Aorta (tissue), 5 donors: ENCODE measurements at regions not wholly inside any gene's neighbourhood (a gene's known extent, or its start where the extent isn't known, plus 50 kb on each side); places are given as distances from the start of the nearest gene placed in this dataset.

ENCODE experiments used
- ATAC-seq: fragments of 200-7000 bp; cut with Tn5 transposase; one replicate; pipeline ENCODE4 v1.9.1; 2022; ENCODE audit warnings: moderate library complexity; ENCODE audit not compliant: low FRiP score
- DNase-seq, 2 donors: peaks; one replicate each; pipeline ENCODE4 v3.0.0-alpha.2; 2020
- H3K27ac ChIP-seq, 2 donors: one replicate each; pipeline ENCODE4 v1.5.1; 2013; ENCODE audit warnings: low read length in 2 of 2, mild to moderate bottlenecking in 2 of 2, moderate library complexity in 2 of 2, control low read depth in 1 of 2, inconsistent platforms in 1 of 2, low read depth in 1 of 2
- H3K27me3 ChIP-seq, 2 donors: one replicate each; pipeline ENCODE4 v1.6.1; 2013; ENCODE audit warnings: control low read depth in 1 of 2, low read length in 1 of 2, mild to moderate bottlenecking in 1 of 2, moderate library complexity in 1 of 2; ENCODE audit not compliant: insufficient read depth in 2 of 2, control insufficient read depth in 1 of 2
- H3K36me3 ChIP-seq, 2 donors: one replicate each; pipeline ENCODE4 v1.6.1; 2013; ENCODE audit warnings: control low read depth in 1 of 2, low read length in 1 of 2, mild to moderate bottlenecking in 1 of 2; ENCODE audit not compliant: insufficient read depth in 2 of 2, control insufficient read depth in 1 of 2
- H3K4me1 ChIP-seq, 2 donors: one replicate each; pipeline ENCODE4 v1.6.1; 2013; ENCODE audit warnings: low read length in 2 of 2, control low read depth in 1 of 2, mild to moderate bottlenecking in 1 of 2, moderate library complexity in 1 of 2; ENCODE audit not compliant: insufficient read depth in 2 of 2, control insufficient read depth in 1 of 2
- H3K4me3 ChIP-seq, 2 donors: one replicate each; pipeline ENCODE4 v1.5.1; 2013; ENCODE audit warnings: low read length in 2 of 2, control low read depth in 1 of 2, mild to moderate bottlenecking in 1 of 2
- H3K9me3 ChIP-seq: one replicate; pipeline ENCODE4 v1.6.1; 2013; ENCODE audit warnings: mild to moderate bottlenecking, low read length; ENCODE audit not compliant: control insufficient read depth
- WGBS, 2 donors: extraction: QIAGEN DNeasy Blood & Tissue Kit; methylation state at CpG; one replicate each; pipeline ENCODE4 v1.1.7; 2013; 5-methylcytosine and 5-hydroxymethylcytosine counted together
- intact Hi-C, 2 donors: fragments of 100-400 bp; cut with DNase I; formaldehyde crosslinking; loops; one replicate each; pipeline versions ENCODE4 v1.14.2 to v1.15.0; 2022
- donor health status: healthy with polysubstance abuse.
- donor health status: Bipolar disorder and iron deficiency.
- donor health status: DM: no; HTN: no; CAD: no.
- donor health status: DM: no; HTN: no; CAD: no.
- donor health status: DM: yes; HTN: yes; CAD: no.

- H3K27ac ChIP-seq = no peak overlapping the region
- H3K9me3 ChIP-seq = no peaks in the 10 kb centered on the region
- WGBS, 2 donors = 79 to 80% methylated on average over 11 of the region's 11 CpGs
- H3K27me3 ChIP-seq = no peaks in the 10 kb centered on the region
- H3K4me1 ChIP-seq = no peaks in the 10 kb centered on the region
- DNase-seq (peak; percentile 56 to 72), ATAC-seq (no peak)
- no peaks in the 10 kb centered on the region for H3K36me3 ChIP-seq
- no peak overlapping the region for H3K4me3 ChIP-seq
- intact Hi-C loops = loop anchor here in 1 of 2 donors (1.0 kb wide), 1 partner anchor 15 kb away; no protein-coding TSS in a partner anchor
Observed at GRCh38 chr6:44010411-44011349, 116.6 kb downstream of the MRPL14 start.

DNA sequence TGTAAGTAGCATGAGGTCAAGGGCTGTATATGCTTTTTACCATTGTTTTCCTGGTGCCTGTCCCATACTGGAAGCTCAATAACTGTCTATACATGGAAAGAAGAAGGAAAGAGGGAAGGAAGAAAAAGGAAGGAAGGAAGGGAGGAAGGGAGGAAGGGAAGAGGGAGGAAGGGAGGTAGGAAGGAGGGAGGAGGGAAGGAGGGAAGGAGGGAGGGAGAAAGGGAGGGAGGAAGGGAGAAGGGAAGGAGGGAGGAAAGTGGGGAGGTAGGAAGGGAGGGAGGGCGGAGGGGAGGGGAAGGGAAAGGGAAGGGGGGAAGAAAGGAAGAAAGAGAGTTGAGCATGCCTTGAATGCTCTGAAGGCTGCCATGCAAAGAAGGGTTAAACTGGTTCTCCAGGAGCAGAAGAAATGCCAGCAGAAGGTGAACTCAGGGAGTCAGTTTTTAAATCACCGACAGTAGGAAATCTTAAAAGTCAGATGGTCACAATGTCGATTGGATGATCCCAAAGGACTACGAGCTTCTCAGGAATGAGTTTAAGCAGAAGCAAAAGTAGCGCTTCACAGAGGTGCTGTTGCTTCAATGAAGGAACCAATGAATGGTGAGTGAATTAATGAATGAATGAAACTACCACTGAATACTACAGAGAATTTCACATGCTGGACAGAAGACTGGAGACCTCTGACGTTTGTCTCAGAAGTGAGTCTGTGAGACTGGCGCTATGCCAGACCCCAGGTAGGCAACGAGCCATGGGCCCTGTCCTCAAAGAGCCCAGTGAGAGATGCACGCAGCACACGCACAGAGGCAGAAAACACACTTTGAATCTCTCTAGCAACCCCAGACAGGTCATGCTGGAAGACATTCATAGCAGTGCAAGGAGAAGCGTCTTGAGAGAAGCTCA is 117.6 kb downstream of the MRPL14 start:
- WGBS, 2 donors = 66 to 67% methylated on average over 11 of the region's 11 CpGs
- no peaks in the 10 kb centered on the region for H3K9me3 ChIP-seq
- no peak overlapping the region for H3K27ac ChIP-seq
- no peaks in the 10 kb centered on the region for H3K36me3 ChIP-seq
- no peak for ATAC-seq
- H3K4me1 ChIP-seq = no peaks in the 10 kb centered on the region
- no peak overlapping the region for H3K4me3 ChIP-seq
- H3K27me3 ChIP-seq = no peaks in the 10 kb centered on the region
- intact Hi-C loops = no loop called here
- peak in 1 of 2 donors; percentile 72 for DNase-seq

DNA sequence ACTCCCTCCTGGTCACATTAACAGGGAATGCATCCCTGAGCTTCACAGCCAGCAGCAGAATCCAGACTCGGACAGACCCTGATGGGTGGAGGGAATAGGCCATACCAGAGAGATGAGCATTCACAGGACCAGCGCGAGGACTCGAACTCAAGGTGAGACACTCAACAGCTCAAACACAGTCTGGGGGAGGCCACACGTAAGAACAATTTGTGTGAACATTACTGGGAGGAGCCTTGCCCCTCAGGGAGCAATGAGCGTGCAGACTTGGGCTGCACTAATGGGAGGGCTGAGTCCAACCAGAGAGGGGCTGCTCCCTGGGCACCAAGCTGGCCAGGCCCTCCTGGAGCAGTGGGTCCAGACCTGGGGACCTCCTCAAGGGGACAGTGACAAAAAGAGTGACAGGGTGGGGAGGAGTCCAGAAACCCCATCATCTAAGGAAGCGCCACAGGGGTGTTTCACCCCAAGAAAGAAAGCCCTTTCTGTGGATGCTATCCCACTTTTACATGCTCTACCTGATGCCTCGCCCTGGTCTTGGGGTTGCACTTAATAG is 118.4 kb downstream of the MRPL14 start:
- Histone ChIP-seq H3K27ac (no peak overlapping the region), H3K4me3 (no peak overlapping the region), H3K9me3 (no peaks in the 10 kb centered on the region), H3K4me1 (no peaks in the 10 kb centered on the region), H3K36me3 (no peaks in the 10 kb centered on the region), H3K27me3 (no peaks in the 10 kb centered on the region)
- no peak for ATAC-seq
- DNase-seq = peak in 1 of 2 donors; percentile 26
- WGBS, 2 donors = 92 to 95% methylated on average over 8 of the region's 8 CpGs
- intact Hi-C loops = no loop called here

GRCh38 chr6:44007818-44008621 is 119.2 kb downstream of the MRPL14 start:
- intact Hi-C loops = no loop called here
- Histone ChIP-seq H3K36me3 (no peaks in the 10 kb centered on the region), H3K27me3 (no peaks in the 10 kb centered on the region), H3K27ac (no peak overlapping the region), H3K4me1 (no peaks in the 10 kb centered on the region), H3K9me3 (no peaks in the 10 kb centered on the region), H3K4me3 (no peak overlapping the region)
- DNase-seq = peak in 1 of 2 donors; percentile 51
- ATAC-seq = no peak
- WGBS, 2 donors = 93 to 95% methylated on average over 13 of the region's 13 CpGs

GRCh38 chr6:44006872-44007303 is 120.4 kb downstream of the MRPL14 start:
- DNase-seq (peak in 1 of 2 donors; percentile 36), ATAC-seq (no peak)
- intact Hi-C loops = no loop called here
- Histone ChIP-seq H3K27ac (no peak overlapping the region), H3K4me1 (no peaks in the 10 kb centered on the region), H3K36me3 (no peaks in the 10 kb centered on the region), H3K4me3 (no peak overlapping the region), H3K27me3 (no peaks in the 10 kb centered on the region), H3K9me3 (no peaks in the 10 kb centered on the region)
- WGBS, 2 donors = 92 to 93% methylated on average over 6 of the region's 6 CpGs

DNA sequence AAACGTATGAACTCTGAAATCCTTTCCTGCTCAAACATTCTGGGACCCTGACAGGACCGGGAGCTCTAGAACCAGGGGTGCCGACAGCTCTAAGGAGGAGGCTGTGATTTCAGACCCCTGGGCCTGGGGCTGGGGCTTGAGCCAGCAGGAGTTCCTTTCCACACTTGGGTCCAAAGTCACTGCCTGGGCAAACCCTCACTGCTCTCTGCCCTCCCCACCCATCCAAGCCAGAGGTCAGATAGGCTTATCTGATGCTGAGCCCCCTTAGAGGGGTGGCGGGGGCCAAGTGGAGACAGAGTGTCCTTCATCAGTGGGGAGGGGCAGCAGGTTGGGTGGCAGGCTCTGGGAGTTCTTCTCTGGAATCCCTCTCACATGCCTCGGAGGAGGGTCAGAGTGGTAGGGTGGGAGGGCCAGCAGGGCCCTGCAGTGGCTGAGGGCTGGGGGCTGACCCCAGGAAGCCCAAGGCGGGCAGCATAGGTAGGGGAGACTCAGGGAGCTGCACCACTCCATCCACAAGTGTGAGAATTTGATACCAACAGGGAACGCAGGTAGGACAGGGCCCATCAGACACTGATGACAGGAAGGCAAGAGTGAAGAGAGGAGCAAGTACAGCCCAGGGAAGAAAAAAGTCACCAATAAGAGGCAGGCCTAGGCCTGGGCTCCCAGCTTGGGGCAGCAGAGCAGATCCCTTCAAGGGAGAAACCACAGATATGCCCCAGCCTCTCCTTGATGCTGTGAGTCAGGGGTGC is 121.0 kb downstream of the MRPL14 start:
- Histone ChIP-seq H3K4me3 (no peak overlapping the region), H3K27me3 (no peaks in the 10 kb centered on the region), H3K4me1 (no peaks in the 10 kb centered on the region), H3K36me3 (no peaks in the 10 kb centered on the region), H3K27ac (no peak overlapping the region), H3K9me3 (no peaks in the 10 kb centered on the region)
- 92 to 93% methylated on average over 7 of the region's 7 CpGs for WGBS, 2 donors
- ATAC-seq (no peak), DNase-seq (peak in 1 of 2 donors; percentile 54)
- intact Hi-C loops = no loop called here

- H3K4me1 ChIP-seq = no peaks in the 10 kb centered on the region
- ATAC-seq = no peak
Observed at GRCh38 chr6:44005507-44005903, 121.7 kb downstream of the MRPL14 start.

More at GRCh38 chr6:44005507-44005903, 121.7 kb downstream of the MRPL14 start:
- Histone ChIP-seq H3K9me3 (no peaks in the 10 kb centered on the region), H3K27ac (no peak overlapping the region), H3K4me3 (no peak overlapping the region), H3K27me3 (no peaks in the 10 kb centered on the region), H3K36me3 (no peaks in the 10 kb centered on the region)
- DNase-seq = peak in 1 of 2 donors; percentile 51
- 82 to 85% methylated on average over 3 of the region's 3 CpGs for WGBS, 2 donors
- intact Hi-C loops = no loop called here
